GM21423 (cell line): ENCODE measurements at regions not wholly inside any gene's neighbourhood (a gene's known extent, or its start where the extent isn't known, plus 50 kb on each side); places are given as distances from the start of the nearest gene placed in this dataset.

Experiments
- ATAC-seq: cut with Tn5 transposase; IDR thresholded peaks from one replicate; pipeline ENCODE4 v1.9.1; 2021; ENCODE audit warnings: mild to moderate bottlenecking, moderate library complexity; ENCODE audit not compliant: unreplicated experiment

- ATAC-seq: no peak
Measured at GRCh38 chr7:28360739-28361138, 51.6 kb upstream of the CREB5 start.

GRCh38 chr7:28361551-28361950 is 50.8 kb upstream of the CREB5 start:
- ATAC-seq: no peak

GRCh38 chr7:28362182-28362581 is 50.1 kb upstream of the CREB5 start:
- no peak for ATAC-seq
